Brain microvascular endothelial cell (primary cell): ENCODE measurements at regions not wholly inside any gene's neighbourhood (a gene's known extent, or its start where the extent isn't known, plus 50 kb on each side); places are given as distances from the start of the nearest gene placed in this dataset.
"Not testable (repeated sequence)": the region's sequence is repeated elsewhere in the genome, so short reads cannot be mapped to it uniquely, and the experiment has no call there.

ENCODE experiments used
- DNase-seq: peaks from one replicate; pipeline ENCODE4 v3.0.0-alpha.2; 2020
- H3K27ac ChIP-seq: fragments of 250-450 bp; sonication (Bioruptor Pico); 2 replicates; pipeline ENCODE4 v1.5.1; 2020; ENCODE audit warnings: mild to moderate bottlenecking, moderate library complexity
- H3K27me3 ChIP-seq: fragments of 250-450 bp; sonication (Bioruptor Pico); replicated peaks from 2 replicates; pipeline ENCODE4 v1.5.1; 2020; ENCODE audit warnings: mild to moderate bottlenecking
- H3K36me3 ChIP-seq: fragments of 250-450 bp; sonication (Bioruptor Pico); replicated peaks from 2 replicates; pipeline ENCODE4 v1.5.1; 2020; ENCODE audit warnings: mild to moderate bottlenecking
- H3K4me3 ChIP-seq: 2 replicates; pipeline ENCODE4 v1.5.1; 2011; ENCODE audit warnings: low read depth, mild to moderate bottlenecking, control low read depth, low read length, moderate library complexity
- CTCF ChIP-seq: IDR thresholded peaks from 2 replicates; pipeline ENCODE4 v1.5.1; 2011; ENCODE audit warnings: low read depth, mild to moderate bottlenecking, moderate library complexity, low read length, control low read depth, inconsistent platforms; ENCODE audit errors: missing control alignments
- in situ Hi-C: cut with HindIII; loops from 2 replicates; pipeline ENCODE4 v1.10.0; 2017; ENCODE audit warnings: low sequenced_read_pairs, low pct_ligation_motif_present

GRCh38 chr11:16587670-16588069 lies 150.8 kb upstream of the C11orf58 start:
- Histone ChIP-seq H3K4me3 (no peak overlapping the region), H3K27ac (no peak overlapping the region), H3K36me3 (no peaks in the 10 kb centered on the region), H3K27me3 (no peaks in the 10 kb centered on the region)
- no peak for TF ChIP-seq CTCF
- no peak for DNase-seq
- in situ Hi-C loops, result no loop called here

- no peak for TF ChIP-seq CTCF
- Histone ChIP-seq H3K27me3 (no peaks in the 10 kb centered on the region), H3K4me3 (no peak overlapping the region), H3K36me3 (no peaks in the 10 kb centered on the region), H3K27ac (no peak overlapping the region)
- no peak for DNase-seq
- in situ Hi-C loops, result no loop called here
These were observed 153.9 kb upstream of the C11orf58 start for GRCh38 chr11:16584569-16584968.

- DNase-seq, H3K27ac ChIP-seq, in situ Hi-C loops, H3K36me3 ChIP-seq, H3K4me3 ChIP-seq, H3K27me3 ChIP-seq: not testable (repeated sequence)
These were observed 157.4 kb upstream of the C11orf58 start for GRCh38 chr11:16581078-16581477.

- DNase-seq, result no peak
- in situ Hi-C loops, result no loop called here
- Histone ChIP-seq H3K4me3 (no peak overlapping the region), H3K27ac (no peak overlapping the region), H3K27me3 (no peaks in the 10 kb centered on the region), H3K36me3 (no peaks in the 10 kb centered on the region)
- TF ChIP-seq CTCF, result no peak
These were observed 161.0 kb upstream of the C11orf58 start for GRCh38 chr11:16577490-16577889.

GRCh38 chr11:16574889-16575288 lies 163.6 kb upstream of the C11orf58 start:
- H3K36me3 ChIP-seq, H3K4me3 ChIP-seq, H3K27me3 ChIP-seq, H3K27ac ChIP-seq, in situ Hi-C loops, DNase-seq: not testable (repeated sequence)

GRCh38 chr11:16572945-16573344 lies 165.5 kb upstream of the C11orf58 start:
- no peak for TF ChIP-seq CTCF
- in situ Hi-C loops, result no loop called here
- no peak for DNase-seq
- Histone ChIP-seq H3K4me3 (no peak overlapping the region), H3K27me3 (no peaks in the 10 kb centered on the region), H3K27ac (no peak overlapping the region), H3K36me3 (no peaks in the 10 kb centered on the region)

GRCh38 chr11:16561150-16561549 lies 177.3 kb upstream of the C11orf58 start:
- no peak for TF ChIP-seq CTCF
- in situ Hi-C loops, result no loop called here

More at GRCh38 chr11:16561150-16561549, 177.3 kb upstream of the C11orf58 start:
- no peak overlapping the region for H3K4me3 ChIP-seq
- no peak overlapping the region for H3K27ac ChIP-seq
- DNase-seq, result no peak
- H3K36me3 ChIP-seq, result no peaks in the 10 kb centered on the region
- no peaks in the 10 kb centered on the region for H3K27me3 ChIP-seq
